ENCODE measurements at regions not wholly inside any gene's neighbourhood (a gene's known extent, or its start where the extent isn't known, plus 50 kb on each side); places are given as distances from the start of the nearest gene placed in this dataset.

DNA sequence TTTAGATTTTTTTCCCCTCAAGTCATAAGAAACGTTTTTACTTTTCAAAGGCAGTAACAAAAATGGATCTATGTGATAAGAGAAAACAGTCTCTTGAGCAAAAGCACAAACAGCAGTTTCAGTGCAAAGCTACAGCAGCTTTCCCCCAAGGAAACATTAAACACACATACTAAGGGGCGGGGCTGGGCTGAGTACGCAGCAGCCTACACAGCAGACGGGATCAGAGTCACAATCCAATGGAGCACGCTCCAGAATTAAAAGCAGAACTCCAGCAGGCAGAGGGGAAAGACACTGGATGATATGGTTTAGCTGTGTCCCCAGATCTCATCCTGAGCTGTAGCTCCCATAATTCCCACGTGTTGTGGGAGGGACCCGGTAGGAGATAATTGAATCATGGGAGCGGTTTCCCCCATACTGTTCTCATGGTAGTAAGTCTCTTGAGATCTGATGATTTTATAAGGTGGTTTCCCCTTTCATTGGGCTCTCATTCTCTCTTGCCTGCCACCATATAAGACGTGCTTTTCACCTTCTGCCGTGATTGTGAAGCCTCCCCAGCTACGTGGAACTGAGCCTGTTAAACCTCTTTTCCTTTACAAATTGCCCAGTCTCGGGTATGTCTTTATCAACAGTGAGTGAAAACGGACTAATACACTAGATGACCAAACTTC lies 116.2 kb upstream of the SLCO3A1 start:
- no peak for DNase-seq (ENCODE audit: low read depth)

DNA sequence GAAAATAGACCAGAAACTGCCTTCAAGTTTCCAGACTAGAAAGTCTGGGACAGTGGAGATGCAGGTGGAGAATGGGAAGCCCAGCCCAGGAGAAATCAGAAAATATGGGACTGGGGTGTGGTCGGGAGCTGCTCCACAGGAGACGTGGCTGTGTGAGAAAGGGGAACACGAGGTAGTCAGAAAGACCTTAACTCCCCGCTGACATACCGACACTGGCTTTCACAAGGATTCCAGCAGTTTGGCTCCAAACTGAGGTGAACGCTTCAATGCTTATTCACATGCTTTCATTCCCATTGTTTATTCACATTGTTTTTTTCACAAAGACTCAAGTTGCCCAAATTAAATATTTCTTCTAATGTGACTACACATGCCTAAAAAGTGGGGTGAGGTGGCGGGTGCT lies 111.5 kb upstream of the SLCO3A1 start:
- no peak for DNase-seq (ENCODE audit: low read depth)

DNA sequence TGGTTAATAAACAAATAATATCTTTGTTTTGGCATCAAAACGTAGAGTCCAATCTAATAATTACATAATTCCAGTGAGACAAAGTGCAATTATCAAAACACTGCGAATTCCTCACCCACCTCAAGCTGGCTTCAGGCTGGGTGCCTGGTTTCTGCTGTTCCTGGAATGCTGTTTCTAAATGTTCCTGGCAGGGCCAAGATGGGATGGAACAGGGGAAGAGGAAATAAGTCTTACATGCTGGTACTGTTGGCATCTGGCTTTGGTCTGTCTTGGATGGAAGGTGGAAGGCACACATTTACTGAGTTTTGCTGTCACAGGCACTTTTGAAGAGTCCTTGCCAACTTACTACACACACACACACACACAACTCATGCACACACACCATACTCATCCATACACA lies 101.9 kb upstream of the SLCO3A1 start:
- DNase-seq (ENCODE audit: low read depth) = no peak

DNA sequence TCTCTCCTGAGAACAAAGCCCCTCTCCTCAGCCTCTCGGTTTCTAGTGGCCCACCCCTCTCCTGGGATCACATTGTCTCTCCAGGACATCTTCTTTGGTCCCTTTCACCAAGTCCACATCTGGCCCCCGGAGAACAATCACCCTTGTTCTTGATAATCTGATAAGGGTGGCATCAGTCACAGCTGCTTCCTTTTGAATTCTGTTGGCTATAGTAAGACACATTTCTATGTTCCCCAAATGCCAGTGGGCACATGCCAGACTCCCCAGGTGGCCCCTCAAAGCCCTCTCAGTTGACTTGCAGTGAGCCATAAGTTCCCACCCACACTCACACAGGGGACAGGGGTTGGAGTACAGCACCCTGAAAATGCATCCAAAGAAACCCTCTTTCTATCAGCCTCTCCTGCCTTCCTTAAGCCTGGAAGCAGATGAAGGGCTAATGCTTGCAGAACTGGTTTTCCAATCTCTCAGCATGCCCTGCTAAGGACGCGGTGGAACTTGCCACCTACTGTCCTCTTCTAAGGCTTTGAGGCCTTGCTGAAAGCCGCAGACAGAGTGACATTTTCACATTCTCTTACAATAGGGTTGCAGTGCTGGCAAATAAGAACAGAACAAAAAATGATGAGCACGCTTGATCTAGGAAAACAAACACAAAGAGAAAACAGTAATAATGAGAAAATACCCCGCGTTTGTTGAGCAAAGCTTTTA lies 101.3 kb upstream of the SLCO3A1 start:
- DNase-seq (ENCODE audit: low read depth) = no peak

DNA sequence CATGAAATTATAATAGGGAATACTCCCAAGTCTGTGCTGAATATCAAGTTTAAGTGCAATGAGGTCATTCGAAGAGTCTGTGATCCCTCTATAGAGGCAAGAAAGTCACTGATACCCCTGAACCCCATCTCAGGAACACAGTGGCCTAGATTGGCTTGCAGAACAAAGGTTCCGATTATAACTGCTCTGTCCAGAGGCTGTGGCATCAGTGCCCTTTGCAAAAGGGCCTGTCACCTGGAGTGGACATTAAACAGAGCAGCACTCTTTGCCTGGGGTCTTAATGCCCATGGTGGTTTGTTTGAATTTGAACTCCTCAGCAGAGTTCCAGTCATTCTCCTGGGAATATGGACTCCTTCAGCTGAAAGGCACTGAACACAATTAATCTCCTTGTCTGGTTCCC lies 93.9 kb upstream of the SLCO3A1 start:
- DNase-seq (ENCODE audit: low read depth) = no peak

DNA sequence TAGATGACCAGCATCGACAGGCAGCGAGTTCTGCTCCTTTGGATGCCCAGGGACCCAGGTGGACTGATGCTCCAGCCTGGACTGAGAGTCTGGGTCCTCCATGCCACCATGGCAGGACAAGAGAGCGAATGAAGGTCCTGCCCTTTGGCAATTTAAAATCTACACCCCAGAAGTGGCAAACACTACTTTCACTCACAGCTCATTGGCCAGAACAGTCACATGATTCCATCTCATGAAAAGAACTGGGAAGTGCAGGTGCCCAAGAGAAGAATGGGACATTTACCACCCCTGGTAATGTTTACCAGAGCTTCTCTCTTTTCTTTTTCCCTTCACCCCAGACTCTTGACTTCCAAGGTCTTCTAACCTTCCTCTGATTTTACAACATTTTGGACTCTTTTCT lies 87.8 kb upstream of the SLCO3A1 start:
- no peak for DNase-seq (ENCODE audit: low read depth)

DNA sequence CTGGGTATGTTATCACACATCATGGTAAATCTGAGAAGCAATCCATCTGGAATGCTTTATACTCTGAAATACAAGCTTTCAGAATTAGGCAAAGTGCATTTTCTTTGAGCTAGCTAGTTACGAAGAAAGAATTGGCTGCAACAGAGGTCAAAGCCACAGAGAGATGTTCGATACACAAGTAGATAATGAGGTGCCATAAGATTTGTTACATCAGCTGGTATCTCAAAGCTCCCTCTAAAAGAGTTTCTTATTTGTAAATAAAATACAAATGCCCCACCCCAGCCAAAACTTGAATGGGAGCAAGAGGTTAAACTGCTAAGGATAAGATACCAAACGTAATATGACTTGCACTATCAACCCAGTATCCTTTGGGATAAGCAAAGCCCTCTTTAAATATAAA lies 84.0 kb upstream of the SLCO3A1 start:
- DNase-seq (ENCODE audit: low read depth) = no peak

DNA sequence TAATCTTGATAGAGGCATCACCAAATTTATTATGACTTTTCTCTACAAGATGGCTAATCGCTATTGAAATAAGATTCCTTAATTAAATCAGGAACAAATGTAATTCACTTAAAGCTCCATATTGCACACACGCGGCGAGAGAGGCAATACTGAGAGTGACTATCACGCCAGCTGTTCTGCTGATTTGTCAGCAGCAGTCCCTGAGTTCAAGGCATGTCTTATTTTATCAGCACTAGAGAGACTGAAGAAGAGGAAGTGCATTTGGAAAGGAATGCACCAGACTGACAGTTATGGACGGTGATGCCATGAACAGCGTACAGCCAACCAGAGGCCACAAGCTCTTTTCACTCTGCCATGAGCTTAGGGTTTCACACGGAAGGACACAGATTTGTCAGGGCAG lies 83.6 kb upstream of the SLCO3A1 start:
- no peak for DNase-seq (ENCODE audit: low read depth)

DNA sequence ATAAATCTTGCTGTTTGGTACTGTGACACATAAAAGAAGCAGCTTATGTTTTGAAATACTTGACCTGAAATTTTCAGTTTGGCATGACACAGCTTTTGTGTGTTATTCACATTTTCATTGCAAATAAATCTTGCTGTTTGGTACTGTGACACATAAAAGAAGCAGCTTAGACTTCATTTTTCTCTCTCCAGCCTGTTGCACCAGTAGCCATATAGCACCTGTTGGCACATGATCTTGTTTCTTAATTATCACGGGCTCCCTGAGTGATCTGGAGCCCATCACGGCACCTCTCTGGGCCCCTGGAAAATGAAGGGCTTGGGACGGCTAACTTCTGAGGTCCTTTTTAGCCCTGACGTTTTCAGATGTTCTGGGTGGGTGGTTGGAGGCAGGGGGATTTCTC lies 77.4 kb upstream of the SLCO3A1 start:
- DNase-seq (ENCODE audit: low read depth) = no peak

DNA sequence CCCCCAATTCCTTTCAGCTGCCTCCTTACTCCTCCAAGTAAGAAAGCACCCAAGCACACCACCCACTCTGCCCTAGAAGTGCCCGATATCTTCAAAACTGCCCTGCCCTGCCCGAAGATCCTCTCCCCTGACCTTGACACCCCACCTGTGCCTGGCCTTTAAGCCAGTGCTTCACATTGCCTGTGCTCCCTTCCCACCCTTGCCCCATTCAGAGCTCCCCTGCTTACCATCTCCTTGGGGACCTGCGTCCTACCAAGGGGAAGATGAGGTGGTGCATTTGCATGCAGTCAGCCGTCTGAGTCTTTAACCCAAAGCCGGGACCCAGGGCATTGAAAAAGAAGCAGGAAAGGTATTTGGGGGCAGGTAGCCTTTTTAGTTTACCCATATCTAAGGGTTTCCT lies 73.5 kb upstream of the SLCO3A1 start:
- DNase-seq (ENCODE audit: low read depth) = no peak

DNA sequence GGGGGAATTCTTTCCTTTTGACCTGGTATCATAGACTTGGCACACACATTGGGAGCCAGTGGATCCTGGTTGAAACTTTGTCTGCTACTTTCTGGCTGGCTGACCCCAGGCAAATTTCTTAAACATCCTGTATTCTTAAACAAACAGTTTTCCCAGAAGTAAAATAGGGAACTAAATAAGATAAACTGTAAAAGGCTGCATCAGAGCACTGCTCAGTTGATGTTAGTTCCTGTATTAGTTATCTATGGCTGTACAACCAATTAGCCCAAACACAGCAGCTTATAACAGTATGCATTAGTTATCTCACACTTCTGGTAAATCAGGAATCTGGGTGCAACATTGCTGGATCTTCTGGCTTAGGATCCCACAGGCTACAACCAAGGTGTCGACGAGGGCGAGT lies 73.1 kb upstream of the SLCO3A1 start:
- no peak for DNase-seq (ENCODE audit: low read depth)

DNA sequence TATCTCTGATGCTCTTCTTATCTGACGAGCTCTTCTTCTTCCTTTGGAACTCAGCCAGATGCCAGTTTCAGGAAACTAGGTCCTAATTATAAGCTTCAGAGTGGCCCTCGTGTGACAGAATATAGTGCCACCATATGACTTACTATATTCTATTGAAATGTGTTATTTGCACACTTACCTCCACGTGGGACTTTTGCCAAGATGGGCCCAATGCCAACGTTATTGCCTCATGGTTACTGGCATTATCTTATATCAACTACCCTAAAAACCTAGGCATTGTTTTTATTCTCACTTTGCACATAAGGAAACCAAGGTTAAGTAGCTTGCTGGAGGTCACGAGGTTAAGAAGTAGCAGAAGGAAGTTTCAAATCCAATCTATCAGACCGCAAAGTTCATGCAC lies 71.3 kb upstream of the SLCO3A1 start:
- DNase-seq (ENCODE audit: low read depth) = no peak

DNA sequence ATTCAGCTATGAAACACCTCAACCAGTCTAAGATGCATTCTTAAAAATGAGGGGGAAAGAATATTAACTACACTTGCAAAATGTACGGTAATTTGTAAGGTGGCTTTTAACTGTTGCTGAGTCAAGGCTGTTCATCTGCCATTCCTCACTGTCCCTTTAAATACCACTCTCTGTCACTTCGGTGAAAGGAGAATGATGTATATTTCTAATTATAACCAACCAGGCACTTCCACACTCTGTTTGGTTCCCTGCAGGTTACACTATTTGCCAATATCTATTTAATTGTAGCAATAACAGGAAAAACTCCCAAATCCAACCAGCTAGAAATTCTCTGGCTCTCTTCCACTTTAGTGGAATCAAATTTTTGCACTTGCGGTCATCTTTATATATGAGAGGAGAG lies 70.5 kb upstream of the SLCO3A1 start:
- no peak for DNase-seq (ENCODE audit: low read depth)

DNA sequence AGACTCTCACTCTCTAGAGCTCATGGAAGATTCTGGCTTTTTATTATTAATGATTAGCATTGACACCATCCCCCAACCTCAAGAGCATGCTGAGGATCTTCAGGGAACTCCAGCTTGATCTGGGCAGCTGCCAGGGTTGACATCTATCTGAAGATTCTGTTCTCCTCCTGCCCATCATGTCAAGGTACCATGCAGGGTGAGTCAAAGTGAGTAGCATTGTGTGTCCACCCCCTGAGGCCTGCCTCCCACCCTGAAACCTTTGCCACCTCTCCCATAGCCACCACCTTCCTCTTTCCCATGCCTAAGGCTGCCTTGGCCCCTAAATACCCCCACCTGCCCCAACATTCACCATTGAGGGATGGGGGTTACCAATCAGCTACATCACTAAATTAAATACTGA lies 70.1 kb upstream of the SLCO3A1 start:
- no peak for DNase-seq (ENCODE audit: low read depth)

DNA sequence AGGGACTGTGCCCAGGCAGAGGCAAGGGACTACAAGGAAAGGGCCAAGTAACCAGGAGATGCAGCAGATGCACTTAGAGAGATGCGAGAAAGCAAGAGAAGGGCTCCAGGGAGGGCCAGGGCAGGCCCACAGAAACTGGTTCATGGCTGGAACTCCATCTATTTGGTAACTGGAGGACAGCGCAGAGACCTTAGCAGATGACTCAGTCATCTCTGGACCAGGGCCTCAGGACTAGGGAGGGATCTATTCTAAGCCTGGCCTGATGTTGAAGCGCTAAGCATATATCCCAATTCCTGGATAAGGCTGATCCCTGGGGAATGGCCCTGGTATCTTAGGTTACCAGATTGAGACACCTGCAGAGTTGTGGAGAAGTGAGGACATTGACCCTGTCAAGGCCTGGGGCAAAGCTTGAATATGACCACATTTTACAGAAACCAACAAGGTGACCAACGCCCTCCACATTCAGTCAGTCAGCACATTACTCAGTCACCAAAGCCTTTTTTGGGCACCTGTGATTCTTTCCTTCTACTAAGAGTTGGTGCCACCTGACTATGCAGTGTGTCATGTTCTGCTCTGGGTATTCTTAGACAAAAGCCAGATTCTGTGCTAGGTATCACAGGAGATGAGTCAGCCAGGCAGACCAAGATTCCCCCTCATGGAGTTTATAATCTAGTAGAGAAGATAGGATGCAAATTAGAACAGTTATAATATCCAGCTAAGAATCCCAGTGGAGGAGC lies 68.4 kb upstream of the SLCO3A1 start:
- no peak for DNase-seq (ENCODE audit: low read depth)

DNA sequence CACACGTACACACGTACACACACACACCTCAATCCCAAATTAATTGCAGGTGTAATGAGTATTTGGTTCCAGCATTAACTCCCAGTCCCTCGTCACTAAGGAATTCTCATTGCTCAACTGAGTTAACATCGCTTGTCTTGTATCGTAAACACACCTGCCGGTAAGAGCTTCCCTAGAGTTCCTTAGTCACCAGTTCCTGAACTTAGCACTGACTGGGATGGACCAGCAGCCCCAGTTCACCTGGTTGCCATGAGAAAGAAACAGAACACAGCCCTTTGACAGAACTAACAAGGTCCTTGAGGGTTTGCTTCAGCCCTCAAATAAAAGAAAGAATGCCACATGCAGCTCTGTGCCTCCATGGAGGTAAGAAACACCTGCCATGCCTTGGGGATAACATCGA lies 66.3 kb upstream of the SLCO3A1 start:
- DNase-seq (ENCODE audit: low read depth) = no peak

DNA sequence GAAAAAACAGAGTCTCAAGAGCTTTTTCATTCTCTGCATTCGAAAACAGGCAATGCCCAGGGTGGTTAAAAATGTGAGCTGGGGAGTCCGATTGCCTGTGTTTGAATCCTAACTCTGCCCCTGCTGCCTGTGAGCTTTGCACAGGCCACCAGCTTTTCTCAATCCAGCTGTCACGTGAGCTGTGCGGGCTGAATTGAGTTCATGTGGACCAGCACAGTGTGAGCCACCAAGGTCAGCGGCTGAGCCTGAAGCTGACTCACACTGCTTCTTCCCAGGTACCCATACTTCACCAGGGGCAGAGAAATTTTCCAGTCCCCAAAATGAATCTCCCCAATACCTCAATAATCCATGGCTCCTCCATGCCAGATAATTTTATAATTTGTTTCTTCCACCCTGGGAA lies 64.4 kb upstream of the SLCO3A1 start:
- DNase-seq (ENCODE audit: low read depth) = no peak

DNA sequence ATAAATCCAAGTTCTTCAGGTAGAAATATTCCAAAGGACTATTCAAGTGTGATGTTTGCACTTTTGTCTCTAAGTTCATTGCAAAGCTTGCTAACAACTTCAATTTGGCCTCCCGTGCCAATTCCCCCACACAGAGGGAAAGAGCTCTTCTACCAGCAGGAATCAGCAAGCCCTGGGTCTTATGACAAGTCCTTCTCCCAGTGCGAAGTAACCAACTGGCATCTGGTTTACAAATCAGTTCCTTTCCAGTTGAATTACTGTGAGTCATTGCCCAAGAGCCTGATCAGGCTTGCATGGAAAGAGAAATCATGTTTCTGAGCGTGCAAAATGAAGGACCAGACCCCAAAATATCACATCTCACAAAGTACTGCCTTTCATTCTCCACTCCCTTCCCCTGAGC lies 62.7 kb upstream of the SLCO3A1 start:
- no peak for DNase-seq (ENCODE audit: low read depth)

DNA sequence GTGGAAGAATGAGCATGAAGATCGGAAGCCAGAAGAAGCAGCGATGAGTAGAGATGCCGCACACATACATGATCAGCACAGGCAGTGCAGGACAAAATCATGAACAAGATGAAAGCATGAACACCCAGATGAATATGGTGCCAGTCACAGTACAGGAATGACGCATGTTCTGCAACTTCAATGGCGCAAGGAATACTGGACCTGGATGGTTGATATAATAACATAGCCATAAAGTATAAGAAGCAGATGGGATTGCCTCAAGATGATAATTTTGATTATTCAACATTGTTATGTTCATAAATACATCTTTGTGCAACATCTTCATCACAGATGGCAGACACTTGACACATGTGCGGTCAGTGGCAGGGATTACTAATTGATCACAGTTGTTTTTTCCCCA lies 59.7 kb upstream of the SLCO3A1 start:
- no peak for DNase-seq (ENCODE audit: low read depth)

DNA sequence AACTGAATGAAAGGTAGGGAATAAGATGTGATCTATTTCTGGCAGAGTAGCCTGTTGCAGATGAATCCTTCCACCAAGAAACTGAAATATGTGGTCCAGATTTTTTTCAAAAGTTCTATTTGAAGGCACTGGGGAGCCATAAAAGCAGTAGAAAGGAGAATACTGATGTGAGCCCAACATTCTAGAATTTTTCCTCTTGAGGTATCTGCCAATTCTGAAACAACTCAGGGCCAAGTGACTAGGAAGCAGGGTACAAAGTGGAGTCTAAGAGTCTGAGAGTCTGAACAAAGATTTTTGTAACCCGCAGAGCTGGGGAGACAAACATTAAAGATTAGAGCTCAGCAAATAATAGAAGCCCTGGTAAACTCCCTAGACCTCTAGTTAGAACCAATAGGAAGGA lies 58.3 kb upstream of the SLCO3A1 start:
- no peak for DNase-seq (ENCODE audit: low read depth)

DNA sequence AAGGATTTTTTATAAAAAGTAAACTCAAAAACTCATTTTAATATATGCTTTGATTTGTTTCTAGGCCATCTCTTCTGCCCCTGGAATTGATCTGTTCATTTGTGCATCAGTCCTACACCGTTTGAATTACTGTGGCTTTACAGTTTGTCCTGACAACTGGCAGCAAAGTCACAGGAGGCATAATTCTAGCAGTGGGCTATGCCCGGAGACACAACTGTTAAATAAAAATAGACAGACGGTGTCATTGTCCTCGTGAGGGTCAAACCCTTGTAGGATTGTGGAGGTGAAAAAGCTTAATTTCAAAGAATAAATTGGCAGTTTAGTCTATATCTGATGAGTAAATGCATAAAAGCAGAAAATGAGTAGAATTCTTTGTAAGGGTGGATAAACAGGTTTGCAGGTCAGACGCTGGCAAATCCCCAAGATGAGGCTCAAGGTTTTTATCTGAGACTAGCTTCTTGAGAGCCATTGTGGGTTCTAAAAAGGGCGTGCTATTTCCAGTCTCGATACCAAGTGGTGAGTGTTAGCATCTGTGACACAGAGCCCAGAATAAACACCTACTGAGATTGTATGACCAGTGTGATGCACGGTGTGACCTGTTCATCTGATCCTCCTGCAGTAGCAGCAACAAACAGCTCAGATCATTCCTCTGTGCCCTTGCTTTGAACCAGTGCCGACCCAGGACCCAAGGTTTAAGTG lies 51.5 kb upstream of the SLCO3A1 start:
- DNase-seq (ENCODE audit: low read depth) = no peak

DNA sequence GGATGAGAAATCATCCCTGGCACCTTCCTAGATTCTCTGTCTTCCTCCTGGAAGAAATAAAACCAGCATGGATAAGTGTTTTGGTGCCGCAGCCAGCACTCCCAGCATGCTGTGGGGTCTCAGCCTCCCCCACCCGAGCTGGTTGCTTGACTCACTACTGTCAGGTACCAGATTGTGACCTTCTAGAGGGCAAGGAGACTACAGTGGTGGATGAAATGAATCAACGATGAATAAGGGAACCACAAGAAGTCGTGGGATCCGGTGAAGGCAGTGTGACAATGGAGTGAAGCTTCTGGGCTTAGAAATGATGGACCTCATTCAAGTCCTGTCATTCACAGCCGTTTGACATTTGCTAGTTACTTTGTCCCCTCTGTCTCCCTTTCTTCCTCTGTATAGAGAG lies 50.2 kb upstream of the SLCO3A1 start:
- no peak for DNase-seq (ENCODE audit: low read depth)
